GM23338 (cell line): ENCODE measurements at regions not wholly inside any gene's neighbourhood (a gene's known extent, or its start where the extent isn't known, plus 50 kb on each side); places are given as distances from the start of the nearest gene placed in this dataset.

ENCODE experiments used
- ATAC-seq: fragments of 200-7000 bp; cut with Tn5 transposase; 3 replicates; pipeline ENCODE4 v1.9.1; 2020
- DNase-seq: peaks from one replicate; pipeline ENCODE4 v3.0.0-alpha.2; 2015; ENCODE audit warnings: low spot score
- H2AFZ ChIP-seq: fragments of 200-600 bp; sonication (generic); 2 replicates; pipeline ENCODE4 v1.8.0; 2016; ENCODE audit warnings: antibody characterized with exemption, mild to moderate bottlenecking, moderate library complexity
- H3F3A ChIP-seq: fragments of 200-600 bp; sonication (generic); replicated peaks from 2 replicates; pipeline ENCODE4 v1.8.0; 2017; ENCODE audit warnings: antibody characterized with exemption, mixed run types, low read depth
- H3K27ac ChIP-seq: fragments of 200-600 bp; sonication (generic); 2 replicates; pipeline ENCODE4 v1.6.1; 2016; ENCODE audit warnings: low read depth
- H3K27me3 ChIP-seq: fragments of 200-600 bp; sonication (generic); 2 replicates; pipeline ENCODE4 v1.8.0; 2016; ENCODE audit warnings: mild to moderate bottlenecking, mixed run types, moderate library complexity; ENCODE audit not compliant: insufficient read depth
- H3K36me3 ChIP-seq: fragments of 200-600 bp; sonication (generic); 2 replicates; pipeline ENCODE4 v1.8.0; 2016; ENCODE audit warnings: mild to moderate bottlenecking; ENCODE audit not compliant: insufficient read depth
- H3K4me1 ChIP-seq: fragments of 200-600 bp; sonication (generic); 2 replicates; pipeline ENCODE4 v1.8.0; 2016; ENCODE audit warnings: mild to moderate bottlenecking, moderate library complexity; ENCODE audit not compliant: insufficient read depth
- H3K4me2 ChIP-seq: fragments of 200-600 bp; sonication (generic); 2 replicates; pipeline ENCODE4 v1.7.1; 2017; ENCODE audit warnings: mixed run types
- H3K4me3 ChIP-seq: fragments of 200-600 bp; sonication (generic); 2 replicates; pipeline ENCODE4 v1.6.1; 2016; ENCODE audit warnings: mixed run types
- H3K79me2 ChIP-seq: fragments of 200-600 bp; sonication (generic); replicated peaks from 2 replicates; pipeline ENCODE4 v1.8.0; 2017; ENCODE audit warnings: mild to moderate bottlenecking; ENCODE audit not compliant: insufficient read depth
- H3K9me2 ChIP-seq: fragments of 200-600 bp; sonication (generic); 2 replicates; pipeline ENCODE4 v1.8.0; 2017; ENCODE audit not compliant: insufficient read depth
- H4K20me1 ChIP-seq: fragments of 200-600 bp; sonication (generic); replicated peaks from 2 replicates; pipeline ENCODE4 v1.8.0; 2017; ENCODE audit warnings: mild to moderate bottlenecking; ENCODE audit not compliant: insufficient read depth
- H3K27ac Mint-ChIP-seq: 2 replicates; pipeline ENCODE4 v1.8.0; 2020; ENCODE audit warnings: inconsistent platforms, mild to moderate bottlenecking, moderate library complexity, mixed read lengths
- H3K27me3 Mint-ChIP-seq: 3 replicates; pipeline ENCODE4 v1.8.0; 2022; ENCODE audit warnings: low read depth, mild to moderate bottlenecking, moderate library complexity, mixed read lengths, inconsistent platforms; ENCODE audit not compliant: insufficient read depth, poor library complexity
- H3K36me3 Mint-ChIP-seq: 3 replicates; pipeline ENCODE4 v1.8.0; 2021; ENCODE audit warnings: low read depth, mild to moderate bottlenecking, inconsistent platforms, moderate library complexity, mixed read lengths
- H3K4me1 Mint-ChIP-seq: 3 replicates; pipeline ENCODE4 v1.8.0; 2020; ENCODE audit warnings: mild to moderate bottlenecking, inconsistent platforms, mixed read lengths
- H3K4me3 Mint-ChIP-seq: 3 replicates; pipeline ENCODE4 v1.8.0; 2021; ENCODE audit warnings: moderate library complexity, mild to moderate bottlenecking, inconsistent platforms, mixed read lengths
- H3K9me3 Mint-ChIP-seq: 3 replicates; pipeline ENCODE4 v1.8.0; 2020; ENCODE audit warnings: moderate library complexity, mild to moderate bottlenecking, inconsistent platforms, mixed read lengths
- CREB1 ChIP-seq: fragments of 250-450 bp; sonication (Bioruptor Pico); IDR thresholded peaks from 2 replicates; pipeline ENCODE4 v1.5.0; 2020; ENCODE audit warnings: low read depth, mild to moderate bottlenecking, moderate library complexity
- ETS1 ChIP-seq: IDR thresholded peaks from 2 replicates; pipeline ENCODE4 v1.6.1; 2016; ENCODE audit warnings: antibody characterized with exemption
- EZH2 ChIP-seq: fragments of 200-600 bp; sonication (generic); IDR thresholded peaks from one replicate; pipeline ENCODE4 v1.8.0; 2017; ENCODE audit warnings: antibody characterized with exemption, mild to moderate bottlenecking, low read depth; ENCODE audit not compliant: unreplicated experiment
- EZH2phosphoT487 ChIP-seq: fragments of 200-600 bp; sonication (generic); IDR thresholded peaks from one replicate; pipeline ENCODE4 v1.8.1; 2018; ENCODE audit warnings: antibody characterized with exemption; ENCODE audit not compliant: unreplicated experiment
- JUNB ChIP-seq: IDR thresholded peaks from one replicate; pipeline ENCODE4 v1.6.1; 2016; ENCODE audit warnings: antibody characterized with exemption; ENCODE audit not compliant: unreplicated experiment
- NANOG ChIP-seq: IDR thresholded peaks from 2 replicates; pipeline ENCODE4 v1.6.1; 2016; ENCODE audit warnings: antibody characterized with exemption, borderline replicate concordance
- POLR2AphosphoS5 ChIP-seq: IDR thresholded peaks from 2 replicates; pipeline ENCODE4 v1.6.1; 2016; ENCODE audit warnings: antibody characterized with exemption, low read depth
- REST ChIP-seq: IDR thresholded peaks from one replicate; pipeline ENCODE4 v1.6.1; 2018; ENCODE audit warnings: antibody characterized with exemption; ENCODE audit not compliant: unreplicated experiment
- STAT1 ChIP-seq: IDR thresholded peaks from one replicate; pipeline ENCODE4 v1.6.1; 2016; ENCODE audit warnings: antibody characterized with exemption; ENCODE audit not compliant: unreplicated experiment
- ZNF114 ChIP-seq: fragments of 250-450 bp; sonication (Bioruptor Pico); IDR thresholded peaks from 2 replicates; pipeline ENCODE4 v1.5.0; 2020; ENCODE audit warnings: mild to moderate bottlenecking, moderate library complexity
- ZNF331 ChIP-seq: fragments of 250-450 bp; sonication (Bioruptor Pico); IDR thresholded peaks from 2 replicates; pipeline ENCODE4 v1.5.0; 2020; ENCODE audit warnings: low read depth, mild to moderate bottlenecking, moderate library complexity
- TF ChIP-seq, protein P1 (sequence below), 2 experiments: fragments of 200-600 bp in 1 of 2; sonication (generic) in 1 of 2; conservative IDR thresholded peaks; 2 replicates each; pipeline versions ENCODE4 v1.5.1 to v1.6.1; 2016 to 2017; ENCODE audit warnings: antibody characterized with exemption in 2 of 2, low read depth in 2 of 2, mild to moderate bottlenecking in 2 of 2, moderate library complexity in 1 of 2
- TF ChIP-seq, protein P2 (sequence below): fragments of 250-450 bp; sonication (Bioruptor Pico); IDR thresholded peaks from 2 replicates; pipeline ENCODE4 v1.5.0; 2020; ENCODE audit warnings: mild to moderate bottlenecking, moderate library complexity

DNA sequence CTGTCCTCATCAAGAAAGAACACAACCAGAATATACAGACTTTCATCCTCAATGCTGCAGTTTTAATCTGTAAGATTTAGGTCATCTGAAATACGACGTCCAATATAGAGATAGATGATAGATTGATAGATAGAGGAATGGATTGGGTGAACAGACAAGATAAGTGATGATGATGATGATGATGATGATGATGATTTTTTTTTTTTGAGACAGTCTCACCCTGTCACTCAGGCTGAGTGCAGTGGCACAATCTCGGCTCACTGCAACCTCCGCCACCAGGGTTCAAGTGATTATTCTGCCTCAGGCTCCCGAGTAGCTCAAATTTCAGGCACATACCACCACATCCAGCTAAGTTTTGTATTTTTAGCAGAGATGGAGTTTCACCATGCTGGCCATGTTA is 56.3 kb upstream of the ADAMTS18 start:
- no peaks in the 10 kb centered on the region for H4K20me1 ChIP-seq
- H3K4me2 ChIP-seq: no peak overlapping the region
- H3K36me3 ChIP-seq: no peaks in the 10 kb centered on the region
- H3K27ac Mint-ChIP-seq: no peak overlapping the region
- ATAC-seq: no peak
- no peaks in the 10 kb centered on the region; the same call in 2 of the 3 replicates for H3K9me3 Mint-ChIP-seq
- H3K9me2 ChIP-seq: 0 out of 2 replicates have a peak, but pooled peaks cover 3% of the 10 kb centered on the region
- H2AFZ ChIP-seq: no peak overlapping the region
- no peak for DNase-seq
- H3K36me3 Mint-ChIP-seq: no peaks in the 10 kb centered on the region
- no peak overlapping the region for H3K4me3 Mint-ChIP-seq
- H3K27ac ChIP-seq: no peak overlapping the region
- peaks cover 4% of the 10 kb centered on the region for H3K27me3 Mint-ChIP-seq
- TF ChIP-seq EZH2 (no peak), CREB1 (CRISPR knock-in tag) (no peak), POLR2AphosphoS5 (no peak), NANOG (no peak), ZNF114 (CRISPR knock-in tag) (no peak), EZH2phosphoT487 (no peak), JUNB (no peak), REST (no peak), STAT1 (no peak), ETS1 (no peak), ZNF331 (CRISPR knock-in tag) (no peak)
- TF ChIP-seq, protein P1, sequence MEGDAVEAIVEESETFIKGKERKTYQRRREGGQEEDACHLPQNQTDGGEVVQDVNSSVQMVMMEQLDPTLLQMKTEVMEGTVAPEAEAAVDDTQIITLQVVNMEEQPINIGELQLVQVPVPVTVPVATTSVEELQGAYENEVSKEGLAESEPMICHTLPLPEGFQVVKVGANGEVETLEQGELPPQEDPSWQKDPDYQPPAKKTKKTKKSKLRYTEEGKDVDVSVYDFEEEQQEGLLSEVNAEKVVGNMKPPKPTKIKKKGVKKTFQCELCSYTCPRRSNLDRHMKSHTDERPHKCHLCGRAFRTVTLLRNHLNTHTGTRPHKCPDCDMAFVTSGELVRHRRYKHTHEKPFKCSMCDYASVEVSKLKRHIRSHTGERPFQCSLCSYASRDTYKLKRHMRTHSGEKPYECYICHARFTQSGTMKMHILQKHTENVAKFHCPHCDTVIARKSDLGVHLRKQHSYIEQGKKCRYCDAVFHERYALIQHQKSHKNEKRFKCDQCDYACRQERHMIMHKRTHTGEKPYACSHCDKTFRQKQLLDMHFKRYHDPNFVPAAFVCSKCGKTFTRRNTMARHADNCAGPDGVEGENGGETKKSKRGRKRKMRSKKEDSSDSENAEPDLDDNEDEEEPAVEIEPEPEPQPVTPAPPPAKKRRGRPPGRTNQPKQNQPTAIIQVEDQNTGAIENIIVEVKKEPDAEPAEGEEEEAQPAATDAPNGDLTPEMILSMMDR (conservative IDR thresholded peaks at IDR 0.05; ENCODE audit: low read depth in 2 of 2): no peak
- TF ChIP-seq, protein P2, sequence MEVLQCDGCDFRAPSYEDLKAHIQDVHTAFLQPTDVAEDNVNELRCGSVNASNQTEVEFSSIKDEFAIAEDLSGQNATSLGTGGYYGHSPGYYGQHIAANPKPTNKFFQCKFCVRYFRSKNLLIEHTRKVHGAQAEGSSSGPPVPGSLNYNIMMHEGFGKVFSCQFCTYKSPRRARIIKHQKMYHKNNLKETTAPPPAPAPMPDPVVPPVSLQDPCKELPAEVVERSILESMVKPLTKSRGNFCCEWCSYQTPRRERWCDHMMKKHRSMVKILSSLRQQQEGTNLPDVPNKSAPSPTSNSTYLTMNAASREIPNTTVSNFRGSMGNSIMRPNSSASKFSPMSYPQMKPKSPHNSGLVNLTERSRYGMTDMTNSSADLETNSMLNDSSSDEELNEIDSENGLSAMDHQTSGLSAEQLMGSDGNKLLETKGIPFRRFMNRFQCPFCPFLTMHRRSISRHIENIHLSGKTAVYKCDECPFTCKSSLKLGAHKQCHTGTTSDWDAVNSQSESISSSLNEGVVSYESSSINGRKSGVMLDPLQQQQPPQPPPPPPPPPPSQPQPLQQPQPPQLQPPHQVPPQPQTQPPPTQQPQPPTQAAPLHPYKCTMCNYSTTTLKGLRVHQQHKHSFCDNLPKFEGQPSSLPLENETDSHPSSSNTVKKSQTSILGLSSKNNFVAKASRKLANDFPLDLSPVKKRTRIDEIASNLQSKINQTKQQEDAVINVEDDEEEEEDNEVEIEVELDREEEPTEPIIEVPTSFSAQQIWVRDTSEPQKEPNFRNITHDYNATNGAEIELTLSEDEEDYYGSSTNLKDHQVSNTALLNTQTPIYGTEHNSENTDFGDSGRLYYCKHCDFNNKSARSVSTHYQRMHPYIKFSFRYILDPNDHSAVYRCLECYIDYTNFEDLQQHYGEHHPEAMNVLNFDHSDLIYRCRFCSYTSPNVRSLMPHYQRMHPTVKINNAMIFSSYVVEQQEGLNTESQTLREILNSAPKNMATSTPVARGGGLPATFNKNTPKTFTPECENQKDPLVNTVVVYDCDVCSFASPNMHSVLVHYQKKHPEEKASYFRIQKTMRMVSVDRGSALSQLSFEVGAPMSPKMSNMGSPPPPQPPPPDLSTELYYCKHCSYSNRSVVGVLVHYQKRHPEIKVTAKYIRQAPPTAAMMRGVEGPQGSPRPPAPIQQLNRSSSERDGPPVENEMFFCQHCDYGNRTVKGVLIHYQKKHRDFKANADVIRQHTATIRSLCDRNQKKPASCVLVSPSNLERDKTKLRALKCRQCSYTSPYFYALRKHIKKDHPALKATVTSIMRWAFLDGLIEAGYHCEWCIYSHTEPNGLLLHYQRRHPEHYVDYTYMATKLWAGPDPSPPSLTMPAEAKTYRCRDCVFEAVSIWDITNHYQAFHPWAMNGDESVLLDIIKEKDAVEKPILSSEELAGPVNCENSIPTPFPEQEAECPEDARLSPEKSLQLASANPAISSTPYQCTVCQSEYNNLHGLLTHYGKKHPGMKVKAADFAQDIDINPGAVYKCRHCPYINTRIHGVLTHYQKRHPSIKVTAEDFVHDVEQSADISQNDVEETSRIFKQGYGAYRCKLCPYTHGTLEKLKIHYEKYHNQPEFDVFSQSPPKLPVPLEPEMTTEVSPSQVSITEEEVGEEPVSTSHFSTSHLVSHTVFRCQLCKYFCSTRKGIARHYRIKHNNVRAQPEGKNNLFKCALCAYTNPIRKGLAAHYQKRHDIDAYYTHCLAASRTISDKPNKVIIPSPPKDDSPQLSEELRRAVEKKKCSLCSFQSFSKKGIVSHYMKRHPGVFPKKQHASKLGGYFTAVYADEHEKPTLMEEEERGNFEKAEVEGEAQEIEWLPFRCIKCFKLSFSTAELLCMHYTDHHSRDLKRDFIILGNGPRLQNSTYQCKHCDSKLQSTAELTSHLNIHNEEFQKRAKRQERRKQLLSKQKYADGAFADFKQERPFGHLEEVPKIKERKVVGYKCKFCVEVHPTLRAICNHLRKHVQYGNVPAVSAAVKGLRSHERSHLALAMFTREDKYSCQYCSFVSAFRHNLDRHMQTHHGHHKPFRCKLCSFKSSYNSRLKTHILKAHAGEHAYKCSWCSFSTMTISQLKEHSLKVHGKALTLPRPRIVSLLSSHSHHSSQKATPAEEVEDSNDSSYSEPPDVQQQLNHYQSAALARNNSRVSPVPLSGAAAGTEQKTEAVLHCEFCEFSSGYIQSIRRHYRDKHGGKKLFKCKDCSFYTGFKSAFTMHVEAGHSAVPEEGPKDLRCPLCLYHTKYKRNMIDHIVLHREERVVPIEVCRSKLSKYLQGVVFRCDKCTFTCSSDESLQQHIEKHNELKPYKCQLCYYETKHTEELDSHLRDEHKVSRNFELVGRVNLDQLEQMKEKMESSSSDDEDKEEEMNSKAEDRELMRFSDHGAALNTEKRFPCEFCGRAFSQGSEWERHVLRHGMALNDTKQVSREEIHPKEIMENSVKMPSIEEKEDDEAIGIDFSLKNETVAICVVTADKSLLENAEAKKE (CRISPR knock-in tag): no peak
- H3K4me3 ChIP-seq: no peak overlapping the region
- H3F3A ChIP-seq: no peaks in the 10 kb centered on the region
- no peaks in the 10 kb centered on the region for H3K79me2 ChIP-seq
- no peaks in the 10 kb centered on the region for H3K27me3 ChIP-seq
- H3K4me1 ChIP-seq: no peaks in the 10 kb centered on the region
- H3K4me1 Mint-ChIP-seq: no peaks in the 10 kb centered on the region
